ENCODE measurements at regions not wholly inside any gene's neighbourhood (a gene's known extent, or its start where the extent isn't known, plus 50 kb on each side); places are given as distances from the start of the nearest gene placed in this dataset.

DNA sequence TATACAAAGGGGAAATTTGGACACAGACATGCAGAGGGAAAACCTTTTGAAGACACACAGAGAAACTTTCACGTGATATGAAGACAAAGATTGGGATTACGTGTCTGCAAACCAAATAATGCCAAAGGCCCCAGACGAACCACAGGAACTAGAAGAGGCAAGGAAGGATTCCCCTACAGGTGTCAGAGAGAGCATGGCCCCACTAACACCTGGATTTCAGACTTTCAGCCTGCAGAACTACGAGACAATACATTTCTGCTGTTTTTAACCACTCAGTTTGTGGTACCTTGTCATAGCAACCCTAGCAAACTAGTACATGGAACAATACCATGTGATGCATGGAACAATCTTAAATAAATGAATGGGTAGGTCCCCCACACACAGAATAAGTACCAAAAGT is 341.0 kb downstream of the HDGFL1 start:
- intact Hi-C loops (cut with micrococcal nuclease; ENCODE audit: unreplicated experiment): no loop called here
- TF ChIP-seq, protein P1, sequence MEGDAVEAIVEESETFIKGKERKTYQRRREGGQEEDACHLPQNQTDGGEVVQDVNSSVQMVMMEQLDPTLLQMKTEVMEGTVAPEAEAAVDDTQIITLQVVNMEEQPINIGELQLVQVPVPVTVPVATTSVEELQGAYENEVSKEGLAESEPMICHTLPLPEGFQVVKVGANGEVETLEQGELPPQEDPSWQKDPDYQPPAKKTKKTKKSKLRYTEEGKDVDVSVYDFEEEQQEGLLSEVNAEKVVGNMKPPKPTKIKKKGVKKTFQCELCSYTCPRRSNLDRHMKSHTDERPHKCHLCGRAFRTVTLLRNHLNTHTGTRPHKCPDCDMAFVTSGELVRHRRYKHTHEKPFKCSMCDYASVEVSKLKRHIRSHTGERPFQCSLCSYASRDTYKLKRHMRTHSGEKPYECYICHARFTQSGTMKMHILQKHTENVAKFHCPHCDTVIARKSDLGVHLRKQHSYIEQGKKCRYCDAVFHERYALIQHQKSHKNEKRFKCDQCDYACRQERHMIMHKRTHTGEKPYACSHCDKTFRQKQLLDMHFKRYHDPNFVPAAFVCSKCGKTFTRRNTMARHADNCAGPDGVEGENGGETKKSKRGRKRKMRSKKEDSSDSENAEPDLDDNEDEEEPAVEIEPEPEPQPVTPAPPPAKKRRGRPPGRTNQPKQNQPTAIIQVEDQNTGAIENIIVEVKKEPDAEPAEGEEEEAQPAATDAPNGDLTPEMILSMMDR (conservative IDR thresholded peaks at IDR 0.05): no peak
- TF ChIP-seq EZH2 (IDR thresholded peaks at IDR 0.05; ENCODE audit: low read depth): no peak
- POLR2A ChIA-PET (ENCODE audit: unreplicated experiment): no interaction called here
- H2AFZ ChIP-seq: no peak overlapping the region
- H3K4me3 ChIP-seq: no peak overlapping the region
- no peaks in the 10 kb centered on the region for H3K9me2 ChIP-seq (ENCODE audit: insufficient read depth)
- no peaks in the 10 kb centered on the region for H3K27me3 ChIP-seq (ENCODE audit: insufficient read depth, low read depth)
- H4K20me1 ChIP-seq (ENCODE audit: insufficient read depth): no peaks in the 10 kb centered on the region
- no peaks in the 10 kb centered on the region; the same call in 1 of the 2 replicates for H3K4me1 ChIP-seq (replicated peaks; ENCODE audit: insufficient read depth)
- H3K9me3 ChIP-seq (ENCODE audit: insufficient read depth, low read depth): no peaks in the 10 kb centered on the region
- H3K36me3 ChIP-seq (ENCODE audit: low read depth): no peaks in the 10 kb centered on the region
- no peaks in the 10 kb centered on the region for H3K79me2 ChIP-seq (ENCODE audit: low read depth)
- H3F3A ChIP-seq (ENCODE audit: insufficient read depth, low read depth): no peaks in the 10 kb centered on the region
- DNase-seq: no peak
- CTCF ChIA-PET: no interaction called here
- no TSS peak for BruUV-seq (replicated peaks)
- H3K4me2 ChIP-seq: no peak overlapping the region
- no peak overlapping the region for H3K27ac ChIP-seq

DNA sequence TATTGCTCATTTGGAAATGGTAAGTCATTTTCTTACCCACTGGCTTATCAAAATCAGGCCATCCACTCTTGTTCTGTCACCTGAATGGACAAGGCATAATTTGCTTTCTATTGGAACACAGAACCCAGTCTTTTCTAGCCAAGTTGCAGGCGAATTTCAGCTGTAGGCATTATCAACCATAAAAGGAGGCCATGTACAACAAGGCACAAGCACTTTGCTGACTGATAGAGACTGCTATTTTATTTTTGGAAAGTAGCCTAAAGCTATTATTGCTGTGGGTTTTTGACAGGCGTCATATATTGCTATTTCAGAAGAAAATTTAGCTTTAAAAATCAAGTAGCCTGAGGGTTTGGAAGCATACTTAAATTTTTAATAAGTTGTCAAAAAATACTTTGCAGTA is 344.2 kb downstream of the HDGFL1 start:
- H3K27ac ChIP-seq: no peak overlapping the region
- POLR2A ChIA-PET (ENCODE audit: unreplicated experiment): no interaction called here
- TF ChIP-seq EZH2 (IDR thresholded peaks at IDR 0.05; ENCODE audit: low read depth): no peak
- no TSS peak for BruUV-seq (replicated peaks)
- no peaks in the 10 kb centered on the region for H3K9me2 ChIP-seq (ENCODE audit: insufficient read depth)
- H3K9me3 ChIP-seq (ENCODE audit: insufficient read depth, low read depth): no peaks in the 10 kb centered on the region
- H3K27me3 ChIP-seq (ENCODE audit: insufficient read depth, low read depth): no peaks in the 10 kb centered on the region
- no peaks in the 10 kb centered on the region for H3F3A ChIP-seq (ENCODE audit: insufficient read depth, low read depth)
- H4K20me1 ChIP-seq (ENCODE audit: insufficient read depth): no peaks in the 10 kb centered on the region
- no peaks in the 10 kb centered on the region for H3K36me3 ChIP-seq (ENCODE audit: low read depth)
- H3K4me1 ChIP-seq (replicated peaks; ENCODE audit: insufficient read depth): no peaks in the 10 kb centered on the region
- DNase-seq: no peak
- intact Hi-C loops (cut with micrococcal nuclease; ENCODE audit: unreplicated experiment): no loop called here
- H3K4me2 ChIP-seq: no peak overlapping the region
- no peak overlapping the region for H3K4me3 ChIP-seq
- no peaks in the 10 kb centered on the region for H3K79me2 ChIP-seq (ENCODE audit: low read depth)
- CTCF ChIA-PET: no interaction called here
- no peak overlapping the region for H2AFZ ChIP-seq

DNA sequence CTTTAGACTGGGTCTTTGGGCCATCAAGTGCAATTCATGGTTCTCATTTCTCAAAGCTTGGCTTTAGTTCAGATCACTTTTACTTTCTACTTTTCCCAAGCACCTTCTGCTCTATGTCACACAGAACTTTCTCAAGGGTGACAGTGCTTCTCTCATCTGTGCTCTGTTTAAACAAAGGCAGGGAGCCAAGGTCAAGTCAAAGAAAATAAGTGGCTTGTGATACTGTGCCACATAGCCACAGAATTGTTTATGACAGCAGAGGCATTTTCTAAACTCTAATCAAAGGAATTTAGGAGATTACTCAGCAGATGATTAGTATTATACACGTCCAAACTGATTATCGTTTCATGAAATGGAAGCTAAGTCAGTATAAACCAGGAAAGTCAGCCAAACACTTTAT is 348.0 kb downstream of the HDGFL1 start:
- H3K36me3 ChIP-seq (ENCODE audit: low read depth): no peaks in the 10 kb centered on the region
- H3K9me3 ChIP-seq (ENCODE audit: insufficient read depth, low read depth): no peaks in the 10 kb centered on the region
- no peak overlapping the region for H3K4me3 ChIP-seq
- no TSS peak for BruUV-seq (replicated peaks)
- no peaks in the 10 kb centered on the region for H3K27me3 ChIP-seq (ENCODE audit: insufficient read depth, low read depth)
- H4K20me1 ChIP-seq (ENCODE audit: insufficient read depth): no peaks in the 10 kb centered on the region
- H3K4me2 ChIP-seq: no peak overlapping the region
- POLR2A ChIA-PET (ENCODE audit: unreplicated experiment): no interaction called here
- no peak overlapping the region for H2AFZ ChIP-seq
- H3K4me1 ChIP-seq (replicated peaks; ENCODE audit: insufficient read depth): no peaks in the 10 kb centered on the region
- no peaks in the 10 kb centered on the region for H3F3A ChIP-seq (ENCODE audit: insufficient read depth, low read depth)
- CTCF ChIA-PET: no interaction called here
- intact Hi-C loops (cut with micrococcal nuclease; ENCODE audit: unreplicated experiment): no loop called here
- no peaks in the 10 kb centered on the region for H3K79me2 ChIP-seq (ENCODE audit: low read depth)
- TF ChIP-seq EZH2 (IDR thresholded peaks at IDR 0.05; ENCODE audit: low read depth): no peak
- TF ChIP-seq, protein P1 (conservative IDR thresholded peaks at IDR 0.05): no peak
- H3K9me2 ChIP-seq (ENCODE audit: insufficient read depth): no peaks in the 10 kb centered on the region
- no peak overlapping the region for H3K27ac ChIP-seq
- DNase-seq: no peak

DNA sequence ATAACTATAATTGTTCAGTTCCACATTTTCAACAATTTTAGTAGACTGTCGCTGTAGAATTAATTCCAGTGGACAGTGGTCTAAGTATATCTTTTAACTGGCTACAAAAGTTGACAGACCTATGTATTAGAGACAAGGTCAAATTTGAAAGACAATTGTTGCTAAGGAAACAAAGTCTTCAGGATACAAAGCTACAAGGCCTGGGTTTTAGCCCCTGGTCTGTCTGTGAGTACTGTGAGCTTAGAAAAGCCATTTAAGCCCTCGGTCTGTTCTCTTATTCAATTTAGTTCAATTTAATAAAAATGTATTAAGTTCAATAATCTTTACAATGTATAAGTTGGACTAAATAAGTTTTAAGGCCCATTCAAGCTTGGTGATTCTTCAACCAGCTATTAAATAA is 352.5 kb downstream of the HDGFL1 start:
- H3K36me3 ChIP-seq (ENCODE audit: low read depth): no peaks in the 10 kb centered on the region
- H3K4me2 ChIP-seq: no peak overlapping the region
- H4K20me1 ChIP-seq (ENCODE audit: insufficient read depth): no peaks in the 10 kb centered on the region
- no peaks in the 10 kb centered on the region for H3K4me1 ChIP-seq (replicated peaks; ENCODE audit: insufficient read depth)
- H3K9me2 ChIP-seq (ENCODE audit: insufficient read depth): no peaks in the 10 kb centered on the region
- BruUV-seq (replicated peaks): no TSS peak
- H3K4me3 ChIP-seq: no peak overlapping the region
- no peaks in the 10 kb centered on the region for H3F3A ChIP-seq (ENCODE audit: insufficient read depth, low read depth)
- POLR2A ChIA-PET (ENCODE audit: unreplicated experiment): interaction anchor here (0.6 kb wide), 1 partner anchor 41 kb away, joined by 5 read pairs; no protein-coding TSS in a partner anchor
- no peak overlapping the region for H3K27ac ChIP-seq
- CTCF ChIA-PET: no interaction called here
- no peaks in the 10 kb centered on the region for H3K9me3 ChIP-seq (ENCODE audit: insufficient read depth, low read depth)
- no peak for TF ChIP-seq EZH2 (IDR thresholded peaks at IDR 0.05; ENCODE audit: low read depth)
- TF ChIP-seq, protein P1 (conservative IDR thresholded peaks at IDR 0.05): no peak
- intact Hi-C loops (cut with micrococcal nuclease; ENCODE audit: unreplicated experiment): no loop called here
- no peak for DNase-seq
- no peak overlapping the region for H2AFZ ChIP-seq
- H3K27me3 ChIP-seq (ENCODE audit: insufficient read depth, low read depth): no peaks in the 10 kb centered on the region
- no peaks in the 10 kb centered on the region for H3K79me2 ChIP-seq (ENCODE audit: low read depth)
